NB4 (cell line): ENCODE measurements at regions not wholly inside any gene's neighbourhood (a gene's known extent, or its start where the extent isn't known, plus 50 kb on each side); places are given as distances from the start of the nearest gene placed in this dataset.

Source experiments
- DNase-seq: peaks from one replicate; pipeline ENCODE4 v3.0.0; 2010; ENCODE audit warnings: low read depth
- H3K4me3 ChIP-seq: one replicate; pipeline ENCODE4 v1.5.1; 2011; ENCODE audit warnings: mild to moderate bottlenecking, low read depth, low read length, moderate library complexity
- MAX ChIP-seq: IDR thresholded peaks from 2 replicates; pipeline ENCODE4 v1.6.1; 2011; ENCODE audit warnings: low read depth, low read length
- MYC ChIP-seq: IDR thresholded peaks from 2 replicates; pipeline ENCODE4 v1.6.1; 2011; ENCODE audit warnings: low read depth, low read length
- POLR2A ChIP-seq: IDR thresholded peaks from 2 replicates; pipeline ENCODE4 v1.6.1; 2011; ENCODE audit warnings: mild to moderate bottlenecking; ENCODE audit not compliant: insufficient read length; ENCODE audit errors: extremely low read depth
- TF ChIP-seq, protein P1 (sequence below): IDR thresholded peaks from one replicate; pipeline ENCODE4 v1.5.1; 2012; ENCODE audit warnings: low read depth, low read length

GRCh38 chr4:124974152-124974551, 261.6 kb upstream of the ANKRD50 start:
- H3K4me3 ChIP-seq = no peak overlapping the region
- TF ChIP-seq MAX (no peak), POLR2A (no peak), MYC (no peak)
- TF ChIP-seq, protein P1, sequence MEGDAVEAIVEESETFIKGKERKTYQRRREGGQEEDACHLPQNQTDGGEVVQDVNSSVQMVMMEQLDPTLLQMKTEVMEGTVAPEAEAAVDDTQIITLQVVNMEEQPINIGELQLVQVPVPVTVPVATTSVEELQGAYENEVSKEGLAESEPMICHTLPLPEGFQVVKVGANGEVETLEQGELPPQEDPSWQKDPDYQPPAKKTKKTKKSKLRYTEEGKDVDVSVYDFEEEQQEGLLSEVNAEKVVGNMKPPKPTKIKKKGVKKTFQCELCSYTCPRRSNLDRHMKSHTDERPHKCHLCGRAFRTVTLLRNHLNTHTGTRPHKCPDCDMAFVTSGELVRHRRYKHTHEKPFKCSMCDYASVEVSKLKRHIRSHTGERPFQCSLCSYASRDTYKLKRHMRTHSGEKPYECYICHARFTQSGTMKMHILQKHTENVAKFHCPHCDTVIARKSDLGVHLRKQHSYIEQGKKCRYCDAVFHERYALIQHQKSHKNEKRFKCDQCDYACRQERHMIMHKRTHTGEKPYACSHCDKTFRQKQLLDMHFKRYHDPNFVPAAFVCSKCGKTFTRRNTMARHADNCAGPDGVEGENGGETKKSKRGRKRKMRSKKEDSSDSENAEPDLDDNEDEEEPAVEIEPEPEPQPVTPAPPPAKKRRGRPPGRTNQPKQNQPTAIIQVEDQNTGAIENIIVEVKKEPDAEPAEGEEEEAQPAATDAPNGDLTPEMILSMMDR = no peak
- no peak for DNase-seq

DNA sequence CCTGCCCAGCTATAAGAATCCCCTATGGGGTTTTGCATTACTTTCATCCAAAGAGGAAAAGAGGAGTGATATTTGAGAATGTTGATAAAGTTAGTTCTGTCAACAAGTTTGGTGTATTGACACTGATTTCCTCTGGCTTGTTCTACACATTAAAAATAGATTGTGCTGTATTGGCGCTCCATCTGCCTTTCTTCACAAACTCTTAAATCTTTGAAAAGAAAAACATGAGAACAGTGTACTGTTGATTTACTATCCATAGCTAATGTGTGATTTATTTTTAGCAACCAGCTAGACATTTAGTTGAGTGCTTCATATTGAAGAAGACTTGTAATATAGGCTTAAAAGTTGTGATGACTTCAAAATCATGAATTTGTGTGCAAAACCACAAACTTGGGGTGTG, 261.2 kb upstream of the ANKRD50 start:
- H3K4me3 ChIP-seq = no peak overlapping the region
- TF ChIP-seq MAX (no peak), MYC (no peak), POLR2A (no peak)
- TF ChIP-seq, protein P1 = no peak
- DNase-seq = no peak

- DNase-seq = no peak
- H3K4me3 ChIP-seq = no peak overlapping the region
- TF ChIP-seq POLR2A (no peak), MYC (no peak), MAX (no peak)
- TF ChIP-seq, protein P1 = no peak
These were observed 257.5 kb upstream of the ANKRD50 start for GRCh38 chr4:124970011-124970410.

- DNase-seq = no peak
- H3K4me3 ChIP-seq = no peak overlapping the region
- TF ChIP-seq, protein P1 = no peak
- TF ChIP-seq MAX = no peak
- TF ChIP-seq POLR2A = no peak
- TF ChIP-seq MYC = no peak
These were observed 253.0 kb upstream of the ANKRD50 start for GRCh38 chr4:124965497-124965891.

- DNase-seq = no peak
- TF ChIP-seq MYC = no peak
- H3K4me3 ChIP-seq = no peak overlapping the region
These were observed 252.4 kb upstream of the ANKRD50 start for GRCh38 chr4:124964852-124965496.

DNA sequence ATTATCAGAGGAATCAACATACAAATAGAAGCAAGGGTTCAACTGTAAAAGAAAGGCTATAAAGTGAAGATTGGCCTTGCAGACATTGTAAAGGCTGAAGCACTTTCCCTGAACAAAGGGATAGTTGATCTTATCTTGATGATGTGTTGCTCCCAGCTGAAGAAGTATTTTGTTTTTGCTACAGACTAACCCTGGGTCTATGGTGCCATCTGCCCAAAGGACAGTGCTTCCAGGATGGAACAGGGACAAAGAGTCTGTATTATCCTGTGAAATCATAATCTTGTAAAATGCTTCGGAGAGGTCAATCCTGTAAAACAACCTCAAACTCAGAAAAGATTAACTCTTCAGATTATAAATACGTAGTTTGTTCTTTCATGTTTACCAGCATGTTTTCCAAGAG, 251.7 kb upstream of the ANKRD50 start:
- TF ChIP-seq, protein P1 = no peak
- no peak for TF ChIP-seq MYC
- no peak for DNase-seq
- H3K4me3 ChIP-seq = no peak overlapping the region
